BJ (cell line): ENCODE measurements at regions not wholly inside any gene's neighbourhood (a gene's known extent, or its start where the extent isn't known, plus 50 kb on each side); places are given as distances from the start of the nearest gene placed in this dataset.

Experiments
- CTCF ChIA-PET: fragments of 350-600 bp; formaldehyde crosslinking; extraction: SDS; loops from one replicate; lab custom pipeline; 2021; ENCODE audit warnings: antibody characterized with exemption, inconsistent platforms; lab: Yijun Ruan, JAX
- POLR2A ChIA-PET: fragments of 300-600 bp; sonication (Branson Sonifier 250); formaldehyde crosslinking; extraction: SDS; loops from one replicate; lab custom pipeline; 2021; ENCODE audit warnings: antibody characterized with exemption; lab: Charles Lee
- DNase-seq: peaks from one replicate; pipeline ENCODE4 v3.0.0-alpha.2; 2011; ENCODE audit warnings: low read depth
- H3K27me3 ChIP-seq: 2 replicates; pipeline ENCODE4 v1.6.0; 2011; ENCODE audit warnings: low read length; ENCODE audit not compliant: control insufficient read depth, insufficient read depth
- H3K36me3 ChIP-seq: 2 replicates; pipeline ENCODE4 v1.5.1; 2011; ENCODE audit warnings: low read length; ENCODE audit not compliant: control insufficient read depth, insufficient read depth
- H3K4me3 ChIP-seq: 2 replicates; pipeline ENCODE4 v1.5.1; 2011; ENCODE audit warnings: low read depth, mild to moderate bottlenecking, control low read depth, low read length
- CTCF ChIP-seq: IDR thresholded peaks from 2 replicates; pipeline ENCODE4 v1.5.1; 2011; ENCODE audit warnings: low read depth, mild to moderate bottlenecking, control low read depth, inconsistent platforms, low read length, moderate library complexity; ENCODE audit not compliant: insufficient read depth

GRCh38 chr17:77763575-77763974 lies 194.9 kb upstream of the TNRC6C start:
- no peak for TF ChIP-seq CTCF
- H3K4me3 ChIP-seq, result no peak overlapping the region
- POLR2A ChIA-PET, result no interaction called here
- no peaks in the 10 kb centered on the region for H3K36me3 ChIP-seq
- no peak for DNase-seq
- CTCF ChIA-PET, result no interaction called here
- no peaks in the 10 kb centered on the region; the same call in none of the 2 replicates for H3K27me3 ChIP-seq

GRCh38 chr17:77765292-77765691 lies 193.2 kb upstream of the TNRC6C start:
- DNase-seq, result no peak
- POLR2A ChIA-PET, result no interaction called here
- Histone ChIP-seq H3K36me3 (no peaks in the 10 kb centered on the region), H3K27me3 (no peaks in the 10 kb centered on the region; the same call in none of the 2 replicates), H3K4me3 (no peak overlapping the region)
- no peak for TF ChIP-seq CTCF
- CTCF ChIA-PET, result no interaction called here

- H3K27me3 ChIP-seq, result no peaks in the 10 kb centered on the region; the same call in none of the 2 replicates
Measured at GRCh38 chr17:77767148-77767547, 191.4 kb upstream of the TNRC6C start.

GRCh38 chr17:77768248-77768852 lies 190.2 kb upstream of the TNRC6C start:
- no peaks in the 10 kb centered on the region; the same call in 1 of the 2 replicates for H3K27me3 ChIP-seq
- H3K36me3 ChIP-seq, result no peaks in the 10 kb centered on the region
- H3K4me3 ChIP-seq, result no peak overlapping the region
- ChIA-PET CTCF (no interaction called here), POLR2A (no interaction called here)
- no peak for TF ChIP-seq CTCF
- no peak for DNase-seq

More at GRCh38 chr17:77767148-77767547, 191.4 kb upstream of the TNRC6C start:
- ChIA-PET POLR2A (no interaction called here), CTCF (no interaction called here)
- H3K4me3 ChIP-seq, result no peak overlapping the region
- DNase-seq, result no peak
- H3K36me3 ChIP-seq, result no peaks in the 10 kb centered on the region
- TF ChIP-seq CTCF, result no peak

GRCh38 chr17:77769215-77769614 lies 189.3 kb upstream of the TNRC6C start:
- CTCF ChIA-PET, result no interaction called here
- DNase-seq, result no peak
- no peak for TF ChIP-seq CTCF
- no peaks in the 10 kb centered on the region; the same call in 1 of the 2 replicates for H3K27me3 ChIP-seq
- H3K36me3 ChIP-seq, result no peaks in the 10 kb centered on the region
- POLR2A ChIA-PET, result no interaction called here
- no peak overlapping the region for H3K4me3 ChIP-seq
